Stimulated activated CD8-positive, alpha-beta memory T cell treated with anti-CD3 and anti-CD28 coated beads, Interleukin-7, amount 100 ng/mL, for 48 hours (primary cell): ENCODE measurements at regions not wholly inside any gene's neighbourhood (a gene's known extent, or its start where the extent isn't known, plus 50 kb on each side); places are given as distances from the start of the nearest gene placed in this dataset.
"Not testable (repeated sequence)": the region's sequence is repeated elsewhere in the genome, so short reads cannot be mapped to it uniquely, and the experiment has no call there.

Experiments used
- DNase-seq, 2 donors: peaks; one replicate each; pipeline ENCODE4 v3.0.0-alpha.2; 2020; ENCODE audit warnings: low read depth in 1 of 2; ENCODE audit errors: extremely low read depth in 1 of 2

DNA sequence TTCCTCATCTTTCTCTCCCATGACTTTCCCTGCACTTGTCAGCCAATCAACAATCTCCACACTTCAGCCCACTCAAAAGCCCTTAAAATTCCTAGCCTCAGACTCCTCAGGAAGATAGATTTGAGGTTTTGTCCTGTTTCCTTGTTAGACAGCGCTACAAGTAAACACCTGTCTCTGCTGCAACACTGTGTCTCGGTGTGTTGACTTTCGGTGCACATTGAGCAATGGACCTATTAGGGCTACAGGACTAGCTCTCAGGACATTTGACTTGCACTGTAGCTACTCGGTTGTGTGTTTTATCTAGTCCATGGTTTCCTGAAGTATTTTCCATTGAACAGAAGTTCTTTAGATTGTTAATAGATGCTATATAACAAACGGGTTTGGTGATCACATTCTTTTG lies 140.9 kb upstream of the XPO1 start:
- no peak for DNase-seq

DNA sequence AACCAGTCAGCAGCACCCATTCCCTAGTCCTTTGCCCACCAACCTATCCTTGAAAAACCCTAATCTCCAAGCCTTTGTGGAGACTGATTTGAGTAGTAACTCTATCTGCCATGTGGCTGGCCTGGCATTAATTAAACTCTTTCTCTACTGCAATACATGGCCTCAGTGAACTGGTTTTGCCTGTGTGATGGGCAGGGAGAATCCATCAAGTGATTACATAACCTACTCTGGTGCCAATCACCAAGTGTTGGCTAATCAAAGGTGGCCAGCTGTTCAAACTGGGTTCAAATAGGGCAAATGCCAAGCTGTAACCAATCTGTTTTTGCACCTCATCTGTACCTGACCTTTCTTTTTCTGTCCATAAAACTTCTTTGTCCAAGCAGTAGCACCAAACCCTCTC lies 139.8 kb upstream of the XPO1 start:
- no peak for DNase-seq

DNA sequence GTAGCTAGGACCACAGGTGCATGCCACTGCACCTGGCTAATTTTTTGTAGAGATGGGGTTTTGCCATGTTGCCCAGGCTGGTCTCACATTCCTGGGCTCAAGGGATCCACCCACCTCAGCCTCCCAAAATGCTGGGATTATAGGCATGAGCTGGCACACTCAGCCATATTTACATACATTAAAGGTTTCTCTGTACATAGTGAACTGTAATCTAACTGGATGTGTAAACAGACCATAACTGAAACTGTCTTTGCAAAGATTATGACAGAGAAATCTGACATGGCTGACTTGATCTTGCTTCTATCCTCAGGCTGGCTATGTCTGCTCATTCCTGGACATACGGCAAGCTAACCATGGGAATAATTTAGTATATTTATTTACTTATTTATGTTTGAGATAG lies 139.2 kb upstream of the XPO1 start:
- no peak for DNase-seq

GRCh38 chr2:61675204-61675603 lies 137.0 kb upstream of the XPO1 start:
- no peak for DNase-seq

- no peak for DNase-seq
Observed at GRCh38 chr2:61671561-61672315, 133.6 kb upstream of the XPO1 start.

- no peak for DNase-seq
Observed at GRCh38 chr2:61670591-61671501, 132.7 kb upstream of the XPO1 start.

GRCh38 chr2:61664190-61664589 lies 126.0 kb upstream of the XPO1 start:
- DNase-seq, result no peak

GRCh38 chr2:61662990-61663389 lies 124.8 kb upstream of the XPO1 start:
- no peak for DNase-seq

GRCh38 chr2:61660511-61661388 lies 122.6 kb upstream of the XPO1 start:
- no peak for DNase-seq

DNA sequence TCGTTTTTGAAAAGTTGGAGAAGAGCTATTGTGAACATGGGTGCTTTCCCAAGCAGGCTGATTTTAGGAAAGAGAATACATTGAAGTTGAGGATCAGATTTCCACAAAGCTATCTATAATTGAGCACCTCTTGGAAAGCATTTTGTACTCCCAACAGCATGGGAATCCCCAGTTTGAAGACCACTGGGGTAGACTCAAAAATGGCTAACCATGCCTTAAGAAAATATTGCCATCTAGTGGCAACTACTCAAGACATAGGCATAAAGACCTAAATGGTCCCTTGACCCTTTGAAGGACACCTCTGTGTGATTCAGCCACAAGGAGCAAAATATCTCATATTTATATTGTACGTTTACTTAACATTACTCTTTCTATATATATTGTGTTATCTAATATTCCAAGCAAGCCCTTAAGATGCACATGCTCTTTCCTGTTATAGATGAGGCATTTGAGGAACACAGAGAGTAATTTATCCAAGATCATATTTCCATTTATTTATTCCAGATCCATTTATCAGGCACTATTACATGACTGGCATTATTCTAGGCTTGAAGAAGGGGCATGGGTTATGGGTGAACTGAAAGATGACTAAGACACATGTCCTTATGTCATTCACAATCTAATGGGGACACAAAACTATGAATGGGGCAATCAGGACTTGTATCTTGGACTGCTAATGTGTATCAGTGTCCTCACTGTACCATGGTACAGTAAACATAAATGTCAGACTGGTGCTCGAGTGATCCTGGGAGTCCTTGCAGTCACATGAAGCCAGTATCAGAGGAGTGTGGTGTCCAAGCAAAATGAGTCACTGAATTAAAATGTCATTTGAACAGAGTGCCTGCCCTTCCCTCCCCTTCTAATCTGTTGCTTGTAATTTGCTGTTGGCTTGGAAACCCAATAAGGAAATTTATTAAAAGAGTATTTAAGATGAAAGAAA lies 121.0 kb upstream of the XPO1 start:
- DNase-seq, result no peak

DNA sequence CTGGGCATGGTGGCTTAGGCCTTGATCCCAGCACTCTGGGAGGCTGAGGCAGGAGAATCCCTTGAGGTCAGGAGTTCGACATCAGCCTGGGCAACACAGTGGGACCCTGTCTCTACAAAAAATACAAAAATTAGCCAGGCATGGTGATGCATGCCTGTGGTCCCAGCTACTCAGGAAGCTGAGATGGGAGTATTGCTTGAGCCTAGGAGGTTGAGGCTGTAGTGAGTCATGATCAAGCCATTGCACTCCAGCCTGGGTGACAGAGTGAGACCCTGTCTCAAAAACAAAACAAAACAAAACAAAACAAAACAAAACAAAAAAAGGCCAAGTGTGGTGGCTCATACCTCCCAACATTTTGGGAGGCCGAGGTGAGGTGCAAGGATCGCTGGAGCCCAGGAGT lies 111.8 kb upstream of the XPO1 start:
- DNase-seq, result not testable (repeated sequence)

- DNase-seq, result no peak
Observed at GRCh38 chr2:61649021-61649420, 110.9 kb upstream of the XPO1 start.

DNA sequence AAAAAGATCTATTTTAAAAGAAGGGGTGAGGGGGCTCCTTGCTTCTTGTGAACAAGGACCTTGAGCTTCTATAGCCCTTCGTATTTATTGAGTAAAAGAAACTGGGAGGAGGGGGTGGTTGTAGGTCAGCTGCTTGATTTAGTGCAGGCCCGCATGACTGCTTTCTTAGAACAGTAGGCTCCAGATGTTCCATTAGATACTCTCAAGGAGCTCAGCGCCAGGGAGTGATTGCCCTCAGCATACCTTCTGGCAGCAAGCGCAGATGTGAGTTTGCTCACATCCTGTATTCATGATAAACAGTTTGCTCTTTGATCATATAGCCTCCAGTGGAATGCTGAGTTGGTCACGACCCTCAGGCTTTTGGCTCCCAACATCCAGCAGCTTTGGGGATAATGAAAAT lies 108.9 kb upstream of the XPO1 start:
- DNase-seq, result no peak

DNA sequence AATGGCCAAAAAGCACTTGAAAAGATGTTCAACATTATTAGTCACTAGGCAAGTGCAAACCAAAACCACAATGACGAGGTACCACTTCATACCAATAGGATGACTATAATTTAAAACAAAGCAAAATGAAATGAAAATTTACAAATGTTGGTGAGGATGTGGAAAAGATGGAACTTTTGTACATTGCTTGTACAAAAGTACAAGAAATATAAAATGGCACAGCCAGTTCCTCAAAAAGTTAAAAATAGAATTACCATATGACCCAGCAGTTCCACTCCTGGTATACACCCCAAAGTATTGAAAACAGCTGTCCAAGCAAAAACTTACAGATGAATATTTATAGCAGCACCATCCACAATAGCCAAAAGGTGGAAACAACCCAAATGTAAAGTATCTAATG lies 107.8 kb upstream of the XPO1 start:
- no peak for DNase-seq

GRCh38 chr2:61643153-61643552 lies 105.0 kb upstream of the XPO1 start:
- DNase-seq, result not testable (repeated sequence)

- DNase-seq, result no peak
Observed at GRCh38 chr2:61640406-61640805, 102.2 kb upstream of the XPO1 start.

GRCh38 chr2:61639721-61640120 lies 101.6 kb upstream of the XPO1 start:
- DNase-seq, result no peak

GRCh38 chr2:61636686-61637085 lies 98.5 kb upstream of the XPO1 start:
- DNase-seq, result no peak

DNA sequence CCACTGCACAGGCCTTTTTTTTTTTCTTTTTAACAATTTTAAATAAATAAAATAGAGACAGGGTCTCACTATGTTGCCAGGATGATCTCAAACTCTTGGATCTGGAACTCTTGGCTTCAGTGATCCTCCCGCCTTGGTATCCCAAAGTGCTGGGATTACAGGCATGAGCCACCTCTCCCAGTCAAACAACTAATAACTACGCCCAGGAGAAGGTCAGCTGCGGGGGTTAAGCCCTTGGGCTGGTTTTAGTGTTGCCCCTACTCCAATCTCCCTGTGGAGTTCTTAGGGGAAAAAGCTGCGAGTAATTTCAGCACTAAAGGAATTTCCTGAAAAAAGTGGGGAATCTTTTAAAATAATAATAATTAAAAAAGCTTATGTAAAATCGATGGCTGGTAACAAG lies 96.4 kb upstream of the XPO1 start:
- no peak for DNase-seq

DNA sequence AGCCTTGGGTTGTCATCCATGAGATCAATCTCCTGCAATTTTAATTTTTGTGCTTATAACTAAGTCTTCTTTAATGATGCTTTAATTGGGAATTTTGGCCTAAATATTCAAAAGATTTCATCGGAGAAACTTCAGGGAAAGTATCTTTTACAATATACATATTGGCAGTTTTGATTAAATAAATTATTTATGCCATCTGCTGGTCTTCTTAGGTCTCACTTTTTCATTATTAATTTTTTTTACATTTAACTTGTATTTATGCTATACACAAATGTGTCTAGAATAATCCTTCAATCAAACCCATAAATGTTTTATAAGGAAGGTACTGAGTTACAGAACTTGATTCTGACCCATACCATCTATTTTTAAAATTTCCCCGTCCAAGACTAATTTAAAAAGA lies 95.1 kb upstream of the XPO1 start:
- DNase-seq, result no peak
